Stimulated activated CD4-positive, alpha-beta T cell treated with anti-CD3 and anti-CD28 coated beads, Interleukin-15, amount 100 ng/mL, for 48 hours (primary cell): ENCODE measurements at regions not wholly inside any gene's neighbourhood (a gene's known extent, or its start where the extent isn't known, plus 50 kb on each side); places are given as distances from the start of the nearest gene placed in this dataset.

ENCODE experiments used
- DNase-seq, 2 donors: peaks; one replicate each; pipeline ENCODE4 v3.0.0-alpha.2; 2020; ENCODE audit warnings: low read depth in 2 of 2

DNA sequence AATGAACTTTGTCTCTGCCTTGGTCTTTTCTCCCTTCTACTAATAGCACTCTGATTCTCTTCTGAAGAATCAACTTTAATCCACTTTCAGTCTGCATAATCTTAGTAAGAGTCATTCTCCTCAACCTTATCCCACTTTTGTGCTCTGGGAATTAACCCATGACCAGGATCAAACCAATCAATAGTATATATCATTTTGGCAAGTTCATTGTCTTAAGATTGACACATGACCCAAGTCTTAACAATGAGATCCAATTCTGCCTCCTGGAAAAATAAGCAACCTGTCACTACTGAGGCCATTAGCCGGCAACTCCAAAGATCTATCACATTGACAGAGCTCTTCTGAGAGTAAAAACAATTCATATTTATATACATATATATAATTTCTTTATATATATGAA lies 1358.4 kb upstream of the ADGRL3 start:
- DNase-seq: no peak

GRCh38 chr4:59848457-59848856 lies 1351.7 kb upstream of the ADGRL3 start:
- DNase-seq: no peak

DNA sequence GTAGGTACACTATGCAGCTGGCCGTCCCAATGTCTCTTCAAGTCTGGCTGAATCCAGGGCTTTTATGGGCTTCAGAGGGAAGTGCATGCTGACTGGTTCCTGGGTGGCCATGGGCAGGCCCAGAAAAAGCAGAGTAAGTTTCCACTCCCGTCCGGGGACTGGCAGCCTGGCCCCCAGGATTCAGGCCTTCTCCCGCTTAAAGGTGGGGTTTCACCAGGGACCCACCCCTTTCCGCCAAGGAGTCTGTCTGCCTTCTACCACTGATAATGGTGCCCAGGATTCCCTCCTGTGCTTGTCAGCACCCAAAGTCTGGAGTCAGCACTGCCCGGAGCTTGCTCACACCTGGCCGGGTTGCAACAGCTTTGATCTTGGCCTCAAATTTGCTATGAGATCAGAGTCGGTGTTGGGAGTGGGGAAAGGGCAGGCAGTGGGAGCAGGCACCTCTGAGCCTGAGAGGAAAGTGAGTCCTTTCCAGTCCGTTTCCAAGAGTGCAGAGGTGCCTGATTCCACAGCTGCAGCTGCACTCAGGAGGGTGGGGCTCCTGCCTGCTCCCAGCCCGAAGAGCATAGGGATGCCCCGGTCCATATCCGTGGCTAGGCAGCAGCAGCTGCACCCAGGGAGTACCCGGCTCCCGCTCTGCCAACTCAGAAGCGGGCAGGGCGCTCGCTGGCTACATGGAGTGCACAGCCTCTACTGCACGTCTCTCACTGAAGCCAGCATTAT lies 1344.3 kb upstream of the ADGRL3 start:
- no peak for DNase-seq

DNA sequence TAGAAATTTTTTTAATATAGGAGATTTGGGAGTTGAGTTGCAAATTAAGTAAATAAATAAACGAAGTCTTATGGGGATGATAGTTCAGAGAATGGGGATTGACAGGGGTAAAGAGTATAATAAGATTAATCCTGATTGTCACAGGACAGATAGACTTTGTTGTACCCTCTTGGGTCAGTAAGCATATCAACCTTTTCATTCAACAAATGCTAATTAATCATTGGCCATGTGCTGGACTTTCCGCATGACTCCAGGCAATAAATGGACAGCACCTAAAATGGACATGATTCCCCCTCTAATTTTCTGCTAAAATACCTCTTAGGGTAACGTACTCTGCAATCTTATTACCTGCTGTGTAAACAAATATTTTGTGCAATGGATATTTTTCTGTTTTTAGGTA lies 1331.1 kb upstream of the ADGRL3 start:
- no peak for DNase-seq

DNA sequence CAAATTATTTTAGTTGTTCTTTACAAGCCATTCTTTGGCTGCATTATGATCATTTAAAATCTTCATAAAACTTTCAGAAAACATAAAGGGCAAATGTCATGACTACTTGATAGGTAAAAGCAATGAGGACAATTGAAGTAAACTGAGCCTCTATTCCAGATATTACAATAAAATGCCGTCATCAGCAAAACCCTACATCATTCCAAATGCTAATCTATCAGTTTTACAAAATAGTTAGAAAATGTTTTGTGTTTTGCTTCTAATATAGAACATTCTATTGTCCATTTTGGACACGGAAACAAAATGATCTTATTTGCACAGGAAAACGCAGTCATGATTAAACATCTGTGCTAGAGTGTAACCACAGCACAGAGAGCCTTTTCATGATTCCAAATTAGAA lies 1330.6 kb upstream of the ADGRL3 start:
- DNase-seq: no peak

GRCh38 chr4:59881632-59882031 lies 1318.5 kb upstream of the ADGRL3 start:
- DNase-seq: no peak

GRCh38 chr4:59904331-59904730 lies 1295.8 kb upstream of the ADGRL3 start:
- DNase-seq: no peak

- DNase-seq: no peak
Observed at GRCh38 chr4:59920416-59920815, 1279.7 kb upstream of the ADGRL3 start.

DNA sequence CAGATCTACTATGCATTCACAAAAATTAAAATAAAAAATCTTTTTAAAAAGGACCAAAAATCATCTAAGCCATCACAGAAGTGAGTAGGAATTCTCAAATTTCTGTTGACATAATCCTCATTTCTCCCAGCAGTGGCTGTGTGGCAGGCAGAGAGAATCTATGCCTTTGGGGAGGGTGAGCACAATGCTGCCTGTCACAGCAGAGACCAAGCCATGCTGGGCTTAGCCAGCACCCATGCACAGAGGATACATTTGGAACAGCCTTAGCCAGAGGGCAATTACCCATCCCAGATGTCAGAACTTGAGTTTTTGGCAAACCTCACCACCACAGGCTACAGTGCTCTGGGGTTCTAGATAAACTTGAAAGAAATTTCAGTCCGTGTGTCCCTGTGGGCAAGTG lies 1274.8 kb upstream of the ADGRL3 start:
- DNase-seq: no peak

DNA sequence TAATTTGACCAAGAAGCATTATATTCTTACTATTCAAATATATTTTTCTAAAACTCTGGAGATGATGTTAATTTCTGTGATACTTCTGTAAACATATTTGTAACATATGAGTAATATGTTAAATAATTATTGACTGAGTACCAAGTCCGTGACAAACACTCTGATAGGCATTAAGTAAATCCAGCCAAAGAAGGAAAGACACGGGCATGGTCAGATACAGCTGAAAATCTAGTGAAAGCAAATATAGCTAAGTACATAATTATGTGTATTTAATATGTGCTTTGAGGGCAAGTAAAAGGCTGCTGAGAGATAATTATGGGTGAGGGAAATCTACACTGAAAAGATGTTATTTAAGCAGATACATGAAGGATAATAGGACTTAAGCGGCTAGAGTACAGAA lies 1263.6 kb upstream of the ADGRL3 start:
- DNase-seq: no peak

- DNase-seq: no peak
Observed at GRCh38 chr4:59938166-59938565, 1262.0 kb upstream of the ADGRL3 start.

DNA sequence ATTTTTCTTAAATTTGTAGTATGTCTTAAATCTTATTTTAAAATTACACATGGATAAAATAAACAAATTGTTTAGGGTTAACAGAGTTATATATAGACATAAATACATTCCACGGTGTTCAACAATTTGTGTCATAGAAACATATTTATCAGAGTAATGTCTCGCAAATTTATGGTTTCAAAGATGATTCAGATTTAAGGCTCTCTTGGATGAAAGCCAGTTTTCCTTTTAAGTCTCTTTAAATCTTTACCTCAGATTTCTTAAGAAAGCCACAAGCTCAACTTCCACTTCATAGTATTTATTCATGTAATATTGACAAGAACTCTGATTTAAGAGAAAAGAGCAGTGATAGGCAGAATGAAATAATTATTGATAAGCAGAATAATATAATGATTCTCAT lies 1254.8 kb upstream of the ADGRL3 start:
- DNase-seq: no peak

DNA sequence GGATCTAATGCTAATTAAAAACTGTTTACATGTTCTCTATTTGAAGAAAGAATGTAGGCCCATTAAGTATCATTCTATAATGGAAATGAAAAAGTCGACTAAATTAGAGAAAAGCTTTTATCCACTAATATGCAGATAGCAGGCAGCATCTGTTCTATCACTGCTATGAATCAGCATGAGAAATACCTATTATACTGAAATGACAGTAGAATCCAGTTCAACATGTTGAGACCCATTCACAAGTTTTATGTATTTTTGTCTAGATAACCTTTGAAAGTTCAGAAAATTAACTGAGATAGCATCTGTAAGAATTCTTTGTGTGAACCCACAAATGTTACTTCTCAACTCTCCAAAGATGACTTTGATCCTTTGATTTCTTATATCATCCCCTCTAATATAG lies 1254.4 kb upstream of the ADGRL3 start:
- no peak for DNase-seq

- DNase-seq: no peak
Observed at GRCh38 chr4:59956366-59956765, 1243.8 kb upstream of the ADGRL3 start.

DNA sequence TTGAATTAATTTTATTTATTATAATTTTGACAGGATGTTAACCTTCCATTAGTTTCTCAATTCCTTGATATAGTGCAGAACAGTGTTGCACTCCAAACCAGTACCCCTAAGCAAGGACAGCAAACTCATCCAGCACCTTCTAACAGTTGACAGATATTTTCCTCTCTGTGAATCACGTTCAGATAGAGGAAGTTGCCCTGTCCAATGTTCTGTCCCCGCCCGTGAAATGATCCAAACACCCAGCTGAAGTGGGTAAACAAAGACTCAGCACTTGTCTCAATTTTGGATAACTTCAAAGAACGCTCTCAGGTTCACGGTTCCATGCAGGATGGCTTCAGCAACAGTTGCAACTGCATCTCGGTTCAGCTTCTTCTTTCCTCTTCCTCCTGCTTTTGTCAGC lies 1240.0 kb upstream of the ADGRL3 start:
- no peak for DNase-seq

GRCh38 chr4:59966758-59967157 lies 1233.4 kb upstream of the ADGRL3 start:
- no peak for DNase-seq

- no peak for DNase-seq
Observed at GRCh38 chr4:59968796-59969195, 1231.3 kb upstream of the ADGRL3 start.

GRCh38 chr4:59969909-59970308 lies 1230.2 kb upstream of the ADGRL3 start:
- DNase-seq: no peak

DNA sequence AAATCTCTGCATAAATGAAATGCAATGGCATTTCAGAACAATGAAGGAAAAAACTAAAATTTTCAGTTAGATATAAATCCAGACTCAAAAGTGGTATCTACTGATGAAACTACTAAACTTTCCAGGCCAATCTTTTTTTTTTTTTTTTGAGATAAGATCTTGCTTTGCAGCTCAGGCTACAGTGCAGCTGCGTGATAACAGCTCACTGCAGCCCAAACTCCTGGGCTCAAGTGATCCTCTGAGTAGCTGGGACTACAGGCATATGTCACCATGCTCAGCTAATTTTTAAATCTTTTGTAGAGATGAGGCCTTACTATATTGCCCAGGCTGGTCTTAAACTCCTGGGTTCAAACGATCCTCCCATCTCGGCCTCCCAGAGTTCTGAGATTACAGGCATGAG lies 1228.2 kb upstream of the ADGRL3 start:
- DNase-seq: no peak

DNA sequence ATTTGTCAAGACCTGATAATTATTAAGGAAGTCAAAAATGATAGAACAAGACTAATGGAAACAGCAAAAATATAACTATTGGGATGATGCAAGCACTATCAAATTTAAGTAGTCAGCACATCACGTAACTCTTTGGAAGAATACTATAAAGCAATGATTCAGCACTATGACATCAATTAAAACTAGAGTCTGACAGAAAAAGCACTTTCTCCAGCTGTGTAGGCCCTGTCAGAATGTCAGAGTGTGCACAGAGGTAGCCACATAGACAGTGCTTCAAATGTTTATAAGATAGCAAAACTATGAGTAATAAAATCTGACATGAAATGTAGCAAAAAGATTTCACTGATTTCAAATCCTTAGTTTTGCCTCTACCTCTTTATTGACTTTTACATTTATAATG lies 1226.6 kb upstream of the ADGRL3 start:
- DNase-seq: no peak

DNA sequence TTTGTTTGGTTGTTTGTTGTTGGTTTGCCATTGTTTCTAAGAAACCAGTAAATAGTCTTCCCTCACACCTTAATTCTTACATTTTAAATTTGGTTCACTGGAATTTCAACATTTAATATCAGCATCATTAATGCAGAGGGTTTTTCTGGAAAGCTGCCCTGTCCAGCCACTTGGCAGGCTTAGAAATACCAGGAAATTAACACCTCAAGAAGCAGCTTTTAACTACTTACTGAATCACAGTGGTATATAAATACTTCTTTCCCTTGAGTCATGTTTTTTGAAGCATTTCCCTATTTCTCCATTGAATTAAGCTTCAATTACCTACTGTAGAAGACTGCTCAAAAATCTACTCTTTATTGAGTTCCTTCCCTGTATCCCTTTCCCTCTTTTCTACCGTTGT lies 1221.1 kb upstream of the ADGRL3 start:
- no peak for DNase-seq

DNA sequence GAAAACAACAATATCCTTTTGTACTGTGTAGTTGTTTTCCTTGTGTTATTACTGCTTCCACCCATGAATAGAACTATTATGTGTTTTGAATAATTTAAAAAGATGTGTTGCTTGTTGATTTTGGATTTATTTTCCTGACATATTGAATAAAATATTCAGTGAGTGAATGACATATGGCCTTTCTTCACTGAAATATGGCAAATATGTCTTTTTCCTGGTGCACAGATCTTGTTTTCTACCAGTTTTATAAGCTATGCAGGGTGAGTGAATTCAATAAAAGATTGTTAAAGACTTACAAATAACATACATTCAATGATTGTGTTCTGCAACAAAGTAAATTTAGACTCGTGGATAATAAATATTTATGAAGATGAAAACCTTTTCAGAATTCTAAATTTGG lies 1216.3 kb upstream of the ADGRL3 start:
- no peak for DNase-seq

DNA sequence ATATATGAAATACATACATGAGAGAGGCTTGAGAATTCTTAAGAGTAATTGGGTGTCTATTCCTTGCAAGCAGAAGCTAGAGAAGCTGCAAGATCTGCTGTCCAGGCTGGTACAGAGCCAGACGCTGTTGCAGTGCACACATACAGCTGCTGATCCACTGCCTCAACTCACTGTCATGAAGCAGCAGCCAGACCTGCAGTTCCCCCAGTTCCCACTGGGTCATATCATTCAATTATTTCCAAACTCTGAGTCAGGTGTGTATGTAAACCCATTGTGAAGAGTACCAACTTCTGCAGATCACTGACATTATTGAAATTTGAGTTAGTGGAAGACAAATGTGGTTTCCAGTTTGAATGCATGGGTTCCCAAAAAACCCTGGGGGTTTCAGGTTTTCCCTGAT lies 1212.8 kb upstream of the ADGRL3 start:
- DNase-seq: no peak

DNA sequence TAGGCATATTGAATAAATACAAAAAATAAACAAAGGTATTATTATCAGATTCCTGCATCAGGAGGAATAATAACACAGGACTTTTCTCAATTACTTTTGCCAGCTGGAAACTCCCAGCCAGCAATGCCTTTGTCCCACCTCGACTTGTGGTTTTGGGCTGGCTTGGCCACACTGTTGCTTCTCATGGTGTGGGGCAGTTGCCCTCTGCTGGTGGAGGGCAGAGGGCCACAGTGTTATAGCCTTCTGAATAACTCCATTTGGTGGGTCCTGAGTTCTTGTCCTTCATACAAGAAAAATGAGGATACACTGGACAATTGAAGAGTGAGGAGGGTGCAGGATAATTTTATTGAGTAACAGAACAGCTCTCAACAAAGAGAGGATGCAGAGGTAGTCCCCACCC lies 1206.0 kb upstream of the ADGRL3 start:
- no peak for DNase-seq
